ENCODE measurements at regions not wholly inside any gene's neighbourhood (a gene's known extent, or its start where the extent isn't known, plus 50 kb on each side); places are given as distances from the start of the nearest gene placed in this dataset.

DNA sequence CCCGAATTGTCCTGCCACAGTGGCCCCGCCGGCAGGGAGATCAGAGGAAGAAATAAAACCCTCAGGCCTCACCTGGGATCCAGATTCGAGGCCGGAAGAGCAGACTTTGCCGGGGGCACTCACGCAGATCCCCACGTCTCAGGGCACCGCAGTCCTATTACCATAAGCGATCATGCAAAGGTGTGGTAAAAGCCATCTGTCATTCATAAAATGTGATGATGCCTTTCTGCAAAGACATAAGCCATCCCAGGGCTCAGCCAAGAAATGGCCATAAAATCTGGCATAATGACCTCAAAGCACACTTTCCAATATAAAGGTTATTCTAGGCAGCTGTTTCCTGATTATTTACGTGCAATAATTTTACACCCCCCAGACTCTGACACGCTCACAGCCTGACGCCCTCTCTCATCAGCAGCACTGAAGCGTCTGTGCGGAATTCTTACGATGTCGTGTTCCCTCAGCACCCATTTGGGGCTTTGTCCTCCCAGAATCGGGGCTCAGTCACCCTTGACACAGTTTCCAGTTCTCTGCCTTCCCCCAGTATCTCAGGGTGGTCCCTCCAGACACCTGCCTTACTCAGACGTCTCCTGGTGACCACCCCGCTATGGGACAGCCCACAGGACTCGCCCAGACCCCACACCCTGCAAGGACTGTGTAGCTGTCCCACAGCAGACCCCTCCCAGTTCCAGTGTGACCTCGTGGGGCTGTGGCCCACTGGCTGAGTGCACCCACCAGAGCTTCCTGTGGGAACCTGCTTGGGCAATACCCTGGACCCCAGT is 74.3 kb upstream of the FAM20C start:
- no peaks in the 10 kb centered on the region for H3K9me3 ChIP-seq
- H3K27ac ChIP-seq, result peak overlapping the region in 2 of 5 donors; percentile 83 to 85
- DNase-seq, result no peak
- H3K4me3 ChIP-seq, result no peak overlapping the region
- intact Hi-C loops (cut with DNase I; ENCODE audit: low total_unique reads), result no loop called here
- H3K27me3 ChIP-seq, result peaks cover 0 to 5% (median 0%) of the 10 kb centered on the region in 3 donors
- TF ChIP-seq POLR2A (IDR thresholded peaks at IDR 0.05), result no peak
- TF ChIP-seq, protein P1, sequence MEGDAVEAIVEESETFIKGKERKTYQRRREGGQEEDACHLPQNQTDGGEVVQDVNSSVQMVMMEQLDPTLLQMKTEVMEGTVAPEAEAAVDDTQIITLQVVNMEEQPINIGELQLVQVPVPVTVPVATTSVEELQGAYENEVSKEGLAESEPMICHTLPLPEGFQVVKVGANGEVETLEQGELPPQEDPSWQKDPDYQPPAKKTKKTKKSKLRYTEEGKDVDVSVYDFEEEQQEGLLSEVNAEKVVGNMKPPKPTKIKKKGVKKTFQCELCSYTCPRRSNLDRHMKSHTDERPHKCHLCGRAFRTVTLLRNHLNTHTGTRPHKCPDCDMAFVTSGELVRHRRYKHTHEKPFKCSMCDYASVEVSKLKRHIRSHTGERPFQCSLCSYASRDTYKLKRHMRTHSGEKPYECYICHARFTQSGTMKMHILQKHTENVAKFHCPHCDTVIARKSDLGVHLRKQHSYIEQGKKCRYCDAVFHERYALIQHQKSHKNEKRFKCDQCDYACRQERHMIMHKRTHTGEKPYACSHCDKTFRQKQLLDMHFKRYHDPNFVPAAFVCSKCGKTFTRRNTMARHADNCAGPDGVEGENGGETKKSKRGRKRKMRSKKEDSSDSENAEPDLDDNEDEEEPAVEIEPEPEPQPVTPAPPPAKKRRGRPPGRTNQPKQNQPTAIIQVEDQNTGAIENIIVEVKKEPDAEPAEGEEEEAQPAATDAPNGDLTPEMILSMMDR (IDR thresholded peaks at IDR 0.05), result no peak
- TF ChIP-seq EP300 (IDR thresholded peaks at IDR 0.05), result no peak
- TF ChIP-seq POLR2AphosphoS5 (IDR thresholded peaks at IDR 0.05), result no peak
- WGBS, 5 donors, result 77 to 92% (median 86%) methylated on average over 12 to 20 of the region's 22 CpGs
- no peaks in the 10 kb centered on the region for H3K36me3 ChIP-seq
- peaks cover 32 to 59% (median 43%) of the 10 kb centered on the region in 4 donors for H3K4me1 ChIP-seq

DNA sequence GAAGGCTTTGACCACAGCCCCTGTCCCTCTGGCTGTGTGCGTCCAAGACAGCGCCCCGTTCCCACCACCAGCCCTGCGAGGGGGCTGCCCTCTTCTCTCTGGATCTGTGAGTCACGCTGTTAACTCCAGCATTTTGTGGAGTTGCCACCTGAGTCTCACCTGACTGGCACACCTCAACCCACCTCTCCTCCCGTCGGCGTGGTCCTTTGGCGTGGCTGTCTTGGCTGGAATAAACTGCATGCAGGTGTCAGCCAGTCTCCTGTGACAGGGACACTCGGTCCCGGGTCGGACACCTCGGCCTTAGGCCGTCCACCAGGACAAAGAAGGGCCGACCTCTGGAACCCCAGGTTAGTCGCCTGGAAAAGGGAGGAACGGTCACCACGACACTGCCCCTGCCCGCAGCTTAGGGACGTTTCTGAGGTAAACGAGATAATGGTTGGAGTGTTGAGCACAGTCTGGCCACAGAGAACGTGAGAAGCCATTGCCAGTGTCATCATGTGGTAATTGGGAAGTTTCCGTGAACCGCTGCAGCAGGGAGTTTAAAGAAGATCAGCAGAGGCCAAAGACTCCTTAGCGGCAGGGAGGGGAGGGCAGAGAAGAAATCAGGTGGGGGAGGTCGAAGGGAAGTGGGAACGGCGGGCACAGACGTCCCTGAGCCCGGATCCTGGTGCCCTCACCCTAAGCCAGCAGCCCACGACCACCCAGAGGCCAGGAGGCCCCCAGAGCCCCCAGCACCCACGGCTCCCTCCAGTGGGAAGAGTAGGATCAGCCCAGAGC is 73.6 kb upstream of the FAM20C start:
- peaks cover 0 to 5% (median 0%) of the 10 kb centered on the region in 3 donors for H3K27me3 ChIP-seq
- WGBS, 5 donors, result 81 to 83% (median 82%) methylated on average over 31 to 32 of the region's 32 CpGs
- H3K27ac ChIP-seq, result peak overlapping the region; percentile 55 to 85 (median 76)
- H3K36me3 ChIP-seq, result no peaks in the 10 kb centered on the region
- H3K4me1 ChIP-seq, result peaks cover 32 to 59% (median 43%) of the 10 kb centered on the region in 4 donors
- DNase-seq, result no peak
- no peak overlapping the region for H3K4me3 ChIP-seq
- intact Hi-C loops (cut with DNase I; ENCODE audit: low total_unique reads), result no loop called here
- TF ChIP-seq POLR2AphosphoS5 (IDR thresholded peaks at IDR 0.05) (no peak), POLR2A (IDR thresholded peaks at IDR 0.05) (no peak), EP300 (IDR thresholded peaks at IDR 0.05) (no peak)
- TF ChIP-seq, protein P1 (IDR thresholded peaks at IDR 0.05), result no peak
- no peaks in the 10 kb centered on the region for H3K9me3 ChIP-seq

DNA sequence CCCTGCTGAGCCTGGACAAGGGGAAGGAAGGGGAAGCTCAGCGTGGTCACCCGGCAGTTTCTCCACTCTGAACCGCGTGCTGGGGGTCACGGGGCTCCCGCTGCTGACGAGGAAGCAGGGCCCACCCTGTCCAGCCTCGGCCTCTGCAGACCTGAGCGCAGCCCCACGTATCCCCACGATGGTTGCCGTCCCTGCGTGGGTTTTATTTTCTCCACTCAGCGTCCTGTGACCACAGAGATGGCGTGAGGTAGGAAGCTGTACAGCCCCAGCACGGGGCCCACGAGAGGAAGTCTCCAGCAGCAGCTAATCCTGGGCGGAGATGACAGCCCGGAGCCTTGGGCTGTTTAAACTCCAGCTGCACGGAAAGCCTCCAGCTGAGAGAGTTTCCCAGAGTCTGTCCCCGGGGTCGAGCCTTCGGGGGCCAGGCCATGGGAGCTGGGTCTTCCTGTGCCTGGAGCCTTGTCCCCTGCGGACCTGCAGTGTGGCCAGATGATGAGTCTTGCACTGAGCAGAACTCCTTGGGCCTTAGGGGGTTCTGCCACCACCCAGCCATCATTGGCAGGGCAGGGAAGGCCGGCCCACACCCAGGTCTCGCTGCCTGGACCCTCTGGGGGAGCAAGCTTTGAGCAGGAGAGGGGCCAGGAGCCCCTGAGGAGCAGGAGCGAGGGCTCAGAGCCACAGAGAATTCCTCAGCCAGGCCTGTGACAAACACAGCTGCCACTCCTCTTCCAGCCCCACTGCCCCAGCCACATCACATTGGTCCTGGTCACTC is 72.8 kb upstream of the FAM20C start:
- WGBS, 5 donors, result 36 to 56% (median 54%) methylated on average over 16 to 27 of the region's 27 CpGs
- intact Hi-C loops (cut with DNase I; ENCODE audit: low total_unique reads), result no loop called here
- Histone ChIP-seq H3K4me1 (peaks cover 32 to 59% (median 43%) of the 10 kb centered on the region in 4 donors), H3K9me3 (no peaks in the 10 kb centered on the region), H3K27me3 (peaks cover 0 to 5% (median 0%) of the 10 kb centered on the region in 3 donors), H3K4me3 (no peak overlapping the region), H3K36me3 (no peaks in the 10 kb centered on the region), H3K27ac (peak overlapping the region; percentile 55 to 85 (median 76))
- DNase-seq, result peak in 1 of 2 donors; percentile 78
- TF ChIP-seq POLR2AphosphoS5 (IDR thresholded peaks at IDR 0.05) (no peak), EP300 (IDR thresholded peaks at IDR 0.05) (no peak), POLR2A (IDR thresholded peaks at IDR 0.05) (no peak)
- TF ChIP-seq, protein P1 (IDR thresholded peaks at IDR 0.05), result no peak
